Keratinocyte (primary cell): ENCODE measurements at regions not wholly inside any gene's neighbourhood (a gene's known extent, or its start where the extent isn't known, plus 50 kb on each side); places are given as distances from the start of the nearest gene placed in this dataset.

Experiments used
- DNase-seq: peaks from one replicate; pipeline ENCODE4 v3.0.0-alpha.2; 2011; ENCODE audit warnings: low read depth, missing footprints, low spot score
- FAIRE-seq: peaks from 2 replicates; lab custom pipeline; 2011; peaks lifted over from hg19 to GRCh38; lab: Jason Lieb, UNC
- H2AFZ ChIP-seq: 2 replicates; pipeline ENCODE4 v1.6.0; 2012; ENCODE audit warnings: low read length, control low read depth, inconsistent platforms; ENCODE audit not compliant: control insufficient read depth
- H3K27ac ChIP-seq: 2 replicates; pipeline ENCODE4 v1.5.1; 2011; ENCODE audit warnings: low read length; ENCODE audit not compliant: control insufficient read depth, insufficient read depth
- H3K27me3 ChIP-seq: 3 replicates; pipeline ENCODE4 v1.6.0; 2011; ENCODE audit warnings: low read length; ENCODE audit not compliant: control insufficient read depth, insufficient read depth; ENCODE audit errors: extremely low read depth
- H3K36me3 ChIP-seq, 2 experiments: 2 replicates in 1 of 2; 3 replicates in 1 of 2; pipeline ENCODE4 v1.5.1; 2011; ENCODE audit warnings: low read length in 2 of 2, mild to moderate bottlenecking in 1 of 2; ENCODE audit not compliant: control insufficient read depth in 2 of 2, insufficient read depth in 2 of 2; ENCODE audit errors: extremely low read depth in 1 of 2
- H3K4me1 ChIP-seq: 3 replicates; pipeline ENCODE4 v1.5.1; 2011; ENCODE audit warnings: low read length; ENCODE audit not compliant: control insufficient read depth, insufficient read depth; ENCODE audit errors: extremely low read depth
- H3K4me2 ChIP-seq: 3 replicates; pipeline ENCODE4 v1.6.0; 2011; ENCODE audit warnings: low read depth, low read length; ENCODE audit not compliant: control insufficient read depth, insufficient read depth; ENCODE audit errors: extremely low read depth
- H3K4me3 ChIP-seq, 3 experiments: fragments of 200-600 bp in 1 of 3; sonication (generic) in 1 of 3; 2 replicates in 2 of 3; 3 replicates in 1 of 3; pipeline ENCODE4 v1.5.1; 2011 to 2016; ENCODE audit warnings: low read length in 3 of 3, mild to moderate bottlenecking in 3 of 3, control low read depth in 2 of 3, inconsistent platforms in 1 of 3, low read depth in 1 of 3, mixed read lengths in 1 of 3, mixed run types in 1 of 3, moderate library complexity in 1 of 3; ENCODE audit not compliant: control insufficient read depth in 2 of 3, insufficient read depth in 2 of 3; ENCODE audit errors: extremely low read depth in 1 of 3
- H3K79me2 ChIP-seq: 2 replicates; pipeline ENCODE4 v1.6.0; 2012; ENCODE audit warnings: low read length; ENCODE audit not compliant: control insufficient read depth, insufficient read depth
- H3K9ac ChIP-seq: 3 replicates; pipeline ENCODE4 v1.6.0; 2011; ENCODE audit warnings: low read length; ENCODE audit not compliant: control insufficient read depth, insufficient read depth; ENCODE audit errors: extremely low read depth
- H3K9me1 ChIP-seq: 3 replicates; pipeline ENCODE4 v1.6.0; 2011; ENCODE audit warnings: low read length; ENCODE audit not compliant: control insufficient read depth, insufficient read depth; ENCODE audit errors: extremely low read depth
- H3K9me3 ChIP-seq: 2 replicates; pipeline ENCODE4 v1.5.1; 2012; ENCODE audit warnings: low read depth, low read length; ENCODE audit not compliant: control insufficient read depth
- H4K20me1 ChIP-seq: 3 replicates; pipeline ENCODE4 v1.6.0; 2011; ENCODE audit warnings: low read length; ENCODE audit not compliant: control insufficient read depth, insufficient read depth; ENCODE audit errors: extremely low read depth
- CTCF ChIP-seq, 3 experiments: IDR thresholded peaks in 1 of 3; conservative IDR thresholded peaks in 1 of 3; optimal IDR thresholded peaks in 1 of 3; 2 replicates in 2 of 3; 3 replicates in 1 of 3; pipeline versions ENCODE3 to v1.5.1; 2011; ENCODE audit warnings: low read length in 3 of 3, mild to moderate bottlenecking in 3 of 3, moderate library complexity in 2 of 3, control low read depth in 1 of 3, inconsistent platforms in 1 of 3; ENCODE audit not compliant: insufficient read depth in 2 of 3; ENCODE audit errors: extremely low read depth in 1 of 3
- EZH2 ChIP-seq: IDR thresholded peaks from one replicate; pipeline ENCODE4 v1.6.1; 2012; ENCODE audit warnings: inconsistent platforms, mild to moderate bottlenecking, low read length, moderate library complexity
- dilution Hi-C: fragments of 300-500 bp; cut with MboI; formaldehyde crosslinking; loops from one replicate; pipeline ENCODE4 v1.7.0; 2020; ENCODE audit warnings: low sequenced_read_pairs; ENCODE audit not compliant: extremely low pct_ligation_motif_present

GRCh38 chr6:112764377-112764776, 417.2 kb downstream of the RFPL4B start:
- no peak overlapping the region for H3K4me2 ChIP-seq
- no peak overlapping the region for H3K4me3 ChIP-seq
- H3K9me3 ChIP-seq: peaks cover 5% of the 10 kb centered on the region
- H4K20me1 ChIP-seq: no peaks in the 10 kb centered on the region
- H3K36me3 ChIP-seq: no peaks in the 10 kb centered on the region
- H2AFZ ChIP-seq: no peak overlapping the region
- H3K79me2 ChIP-seq: no peaks in the 10 kb centered on the region
- TF ChIP-seq EZH2: no peak
- TF ChIP-seq CTCF (optimal IDR thresholded peaks at IDR 0.05 in 1 of 3, IDR thresholded peaks at IDR 0.05 in 1 of 3, conservative IDR thresholded peaks at IDR 0.05 in 1 of 3; ENCODE audit: extremely low read depth in 1 of 3, insufficient read depth in 2 of 3, low read length in 3 of 3): no peak
- no peak for DNase-seq
- FAIRE-seq: no peak
- H3K4me1 ChIP-seq: no peaks in the 10 kb centered on the region
- no peaks in the 10 kb centered on the region for H3K27me3 ChIP-seq
- H3K9me1 ChIP-seq: no peaks in the 10 kb centered on the region
- dilution Hi-C loops: no loop called here
- no peak overlapping the region for H3K27ac ChIP-seq
- no peak overlapping the region for H3K9ac ChIP-seq

- TF ChIP-seq CTCF (optimal IDR thresholded peaks at IDR 0.05 in 1 of 3, IDR thresholded peaks at IDR 0.05 in 1 of 3, conservative IDR thresholded peaks at IDR 0.05 in 1 of 3; ENCODE audit: extremely low read depth in 1 of 3, insufficient read depth in 2 of 3, low read length in 3 of 3) (no peak), EZH2 (no peak)
- no peaks in the 10 kb centered on the region for H3K27me3 ChIP-seq
- H3K79me2 ChIP-seq: no peaks in the 10 kb centered on the region
- no peak overlapping the region for H3K4me3 ChIP-seq
- H4K20me1 ChIP-seq: no peaks in the 10 kb centered on the region
- H3K9ac ChIP-seq: no peak overlapping the region
- no peak overlapping the region for H3K4me2 ChIP-seq
- dilution Hi-C loops: no loop called here
- no peaks in the 10 kb centered on the region for H3K9me1 ChIP-seq
- no peak for FAIRE-seq
- H2AFZ ChIP-seq: no peak overlapping the region
- H3K27ac ChIP-seq: no peak overlapping the region
- H3K4me1 ChIP-seq: no peaks in the 10 kb centered on the region
- no peak for DNase-seq
- peaks cover 5% of the 10 kb centered on the region for H3K9me3 ChIP-seq
- no peaks in the 10 kb centered on the region for H3K36me3 ChIP-seq
Measured at GRCh38 chr6:112770308-112770707, 423.2 kb downstream of the RFPL4B start.
